Activated T-helper 17 cell treated with anti-CD3 and anti-CD28 coated beads, Interleukin-2, amount 50 U/mL, for 72 hours (primary cell): ENCODE measurements at regions not wholly inside any gene's neighbourhood (a gene's known extent, or its start where the extent isn't known, plus 50 kb on each side); places are given as distances from the start of the nearest gene placed in this dataset.
"Not testable (repeated sequence)": the region's sequence is repeated elsewhere in the genome, so short reads cannot be mapped to it uniquely, and the experiment has no call there.

ENCODE experiments used
- ATAC-seq: fragments of 150-1000 bp; cut with Tn5 transposase; replicated peaks from 2 replicates; pipeline ENCODE4 v1.10.0; 2021; ENCODE audit warnings: mild to moderate bottlenecking, moderate library complexity
- H3K27ac Mint-ChIP-seq: one replicate; pipeline ENCODE4 v1.8.0; 2022; ENCODE audit warnings: mixed read lengths
- H3K27me3 Mint-ChIP-seq: one replicate; pipeline ENCODE4 v1.8.0; 2022; ENCODE audit warnings: mixed read lengths
- H3K36me3 Mint-ChIP-seq: one replicate; pipeline ENCODE4 v1.8.0; 2022; ENCODE audit warnings: low read depth, mild to moderate bottlenecking, mixed read lengths
- H3K4me1 Mint-ChIP-seq: one replicate; pipeline ENCODE4 v1.8.0; 2022; ENCODE audit warnings: mixed read lengths
- H3K4me3 Mint-ChIP-seq: one replicate; pipeline ENCODE4 v1.8.0; 2022; ENCODE audit warnings: mild to moderate bottlenecking, mixed read lengths
- H3K9me3 Mint-ChIP-seq: one replicate; pipeline ENCODE4 v1.8.0; 2022; ENCODE audit warnings: mixed read lengths

DNA sequence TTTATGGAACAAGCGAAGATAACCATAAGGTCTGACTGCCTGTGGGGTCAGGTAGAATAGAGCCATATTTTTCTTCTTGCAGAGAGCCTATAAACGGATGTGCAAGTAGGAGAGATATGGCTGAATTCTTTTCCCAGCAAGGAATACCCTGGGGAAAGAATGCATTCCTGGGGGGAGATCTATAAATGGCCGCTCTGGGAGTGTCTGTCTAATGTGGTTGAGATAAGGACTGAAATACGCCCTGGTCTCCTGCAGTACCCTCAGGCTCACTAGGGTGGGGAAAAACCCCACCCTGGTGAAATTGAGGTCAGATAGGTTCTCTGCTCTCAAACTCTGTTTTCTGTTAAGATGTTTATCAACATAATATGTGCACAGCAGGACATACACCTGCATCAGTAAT lies 209.0 kb downstream of the CPXCR1 start:
- H3K36me3 Mint-ChIP-seq, H3K27ac Mint-ChIP-seq, H3K9me3 Mint-ChIP-seq, H3K4me3 Mint-ChIP-seq, H3K27me3 Mint-ChIP-seq, H3K4me1 Mint-ChIP-seq, ATAC-seq: not testable (repeated sequence)

DNA sequence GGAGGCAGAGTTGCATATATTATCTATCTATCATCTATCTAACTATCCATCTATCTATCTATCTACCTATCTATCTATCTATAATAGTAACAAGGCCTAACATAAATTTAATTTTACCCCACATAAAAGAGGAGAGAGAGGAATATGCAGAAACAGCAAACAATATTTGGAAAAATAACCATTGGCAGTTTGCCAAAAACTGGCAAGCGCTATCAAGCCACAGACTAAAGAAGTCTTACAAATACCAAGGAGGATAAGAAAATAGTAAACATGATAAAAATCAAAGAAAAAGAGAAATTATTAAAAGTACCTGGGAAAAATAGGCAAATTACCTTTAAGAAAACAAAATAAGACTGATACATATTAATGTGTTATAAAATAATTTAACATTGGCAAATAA lies 230.8 kb downstream of the CPXCR1 start:
- ATAC-seq = no peak
- no peaks in the 10 kb centered on the region for H3K27me3 Mint-ChIP-seq
- H3K27ac Mint-ChIP-seq = no peak overlapping the region
- H3K9me3 Mint-ChIP-seq = no peaks in the 10 kb centered on the region
- no peaks in the 10 kb centered on the region for H3K36me3 Mint-ChIP-seq
- H3K4me1 Mint-ChIP-seq = no peaks in the 10 kb centered on the region
- no peak overlapping the region for H3K4me3 Mint-ChIP-seq

DNA sequence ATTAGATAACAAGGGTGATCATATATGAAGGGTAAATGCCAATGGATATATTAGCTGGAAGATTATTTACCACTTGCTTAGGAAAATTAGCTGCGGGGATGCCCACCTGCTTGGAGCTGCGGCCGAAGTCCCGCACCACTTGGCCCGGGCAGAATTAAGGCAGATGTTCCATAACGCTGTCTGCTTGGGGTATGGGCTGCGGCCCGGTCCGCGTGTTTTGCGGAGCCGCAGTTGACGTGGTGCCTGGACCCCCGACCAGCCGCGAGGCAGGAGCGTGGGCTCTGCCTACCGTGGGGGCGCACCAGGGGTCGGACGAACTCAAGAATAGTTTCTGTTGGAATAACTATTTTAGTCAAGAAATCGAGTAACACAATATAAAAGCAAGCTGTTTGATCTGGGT lies 235.2 kb downstream of the CPXCR1 start:
- H3K4me1 Mint-ChIP-seq = no peaks in the 10 kb centered on the region
- no peaks in the 10 kb centered on the region for H3K36me3 Mint-ChIP-seq
- no peak overlapping the region for H3K4me3 Mint-ChIP-seq
- no peak overlapping the region for H3K27ac Mint-ChIP-seq
- ATAC-seq = no peak
- H3K9me3 Mint-ChIP-seq = no peaks in the 10 kb centered on the region
- no peaks in the 10 kb centered on the region for H3K27me3 Mint-ChIP-seq

DNA sequence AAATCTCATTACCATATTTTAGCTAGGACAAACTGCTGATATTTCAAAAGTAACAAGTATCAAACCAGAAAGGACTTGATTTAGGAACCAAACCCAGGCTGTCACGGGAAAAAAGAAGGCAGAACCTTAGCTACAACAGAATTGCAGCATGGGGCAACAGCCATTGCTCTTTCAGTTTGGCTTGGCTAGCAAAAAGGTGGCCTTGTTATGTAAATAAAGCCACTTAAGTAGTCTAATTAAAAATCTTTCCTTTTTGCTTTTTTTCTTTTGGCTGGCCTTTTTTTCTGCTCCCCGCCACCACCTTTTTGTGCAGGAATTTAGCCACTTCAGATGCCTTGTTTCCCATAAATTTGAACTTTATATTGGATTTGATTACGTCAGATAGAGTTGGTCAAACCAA lies 235.9 kb downstream of the CPXCR1 start:
- H3K36me3 Mint-ChIP-seq = no peaks in the 10 kb centered on the region
- H3K27me3 Mint-ChIP-seq = no peaks in the 10 kb centered on the region
- no peak overlapping the region for H3K27ac Mint-ChIP-seq
- H3K4me1 Mint-ChIP-seq = no peaks in the 10 kb centered on the region
- H3K9me3 Mint-ChIP-seq = no peaks in the 10 kb centered on the region
- ATAC-seq = no peak
- H3K4me3 Mint-ChIP-seq = no peak overlapping the region

DNA sequence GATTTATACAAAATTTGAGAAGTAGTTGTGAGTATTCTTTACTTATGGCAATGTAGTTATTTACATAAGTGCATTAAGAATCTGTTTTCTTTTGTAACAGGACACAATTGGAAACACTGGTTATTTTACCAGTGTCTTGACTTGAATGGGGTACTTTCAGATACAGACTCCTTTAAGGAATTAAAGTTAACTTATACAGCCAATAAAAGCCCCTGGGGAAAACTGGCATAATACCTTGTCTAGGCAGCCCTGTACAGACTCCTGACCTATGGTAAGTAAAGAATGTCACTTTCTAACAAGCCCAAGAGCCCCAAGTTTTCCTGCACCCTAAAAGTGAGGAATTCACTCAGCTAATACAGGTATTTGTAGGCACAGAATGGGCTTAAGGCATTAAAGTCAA lies 241.8 kb downstream of the CPXCR1 start:
- no peak overlapping the region for H3K4me3 Mint-ChIP-seq
- no peak overlapping the region for H3K27ac Mint-ChIP-seq
- no peaks in the 10 kb centered on the region for H3K4me1 Mint-ChIP-seq
- no peaks in the 10 kb centered on the region for H3K9me3 Mint-ChIP-seq
- no peak for ATAC-seq
- no peaks in the 10 kb centered on the region for H3K36me3 Mint-ChIP-seq
- H3K27me3 Mint-ChIP-seq = no peaks in the 10 kb centered on the region

DNA sequence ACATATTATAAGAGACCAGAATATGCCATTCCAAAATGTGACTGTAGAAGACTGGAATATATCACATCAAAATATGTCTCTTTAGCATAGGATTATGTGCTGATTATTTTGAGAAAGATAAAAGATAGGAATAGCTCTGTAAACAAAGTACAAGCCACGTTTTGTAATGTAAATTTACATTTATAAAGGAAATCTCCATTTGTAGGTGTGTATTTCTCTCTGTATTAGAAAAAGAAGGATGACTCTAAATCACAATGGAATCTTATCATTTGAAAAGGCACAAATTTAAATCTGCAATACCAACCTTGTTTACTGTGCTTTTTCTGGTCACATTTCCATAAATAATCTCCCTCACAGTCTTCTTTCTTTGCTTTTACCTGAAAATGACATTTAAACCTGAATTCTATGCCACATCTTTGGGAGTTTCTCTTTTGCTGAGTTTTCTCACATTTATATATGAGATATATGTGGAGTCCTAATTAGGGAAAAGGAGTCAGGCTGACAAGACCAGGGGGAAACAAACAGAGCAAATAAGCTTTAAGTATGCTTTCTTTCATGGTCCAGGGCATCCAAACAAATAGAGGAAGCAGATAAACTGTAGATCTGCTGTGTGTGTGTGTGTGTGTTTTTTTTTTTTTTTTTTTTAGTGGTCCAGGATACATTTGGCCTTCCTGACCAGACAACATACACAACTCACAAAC lies 244.0 kb downstream of the CPXCR1 start:
- no peak overlapping the region for H3K27ac Mint-ChIP-seq
- H3K9me3 Mint-ChIP-seq = no peaks in the 10 kb centered on the region
- no peaks in the 10 kb centered on the region for H3K36me3 Mint-ChIP-seq

DNA sequence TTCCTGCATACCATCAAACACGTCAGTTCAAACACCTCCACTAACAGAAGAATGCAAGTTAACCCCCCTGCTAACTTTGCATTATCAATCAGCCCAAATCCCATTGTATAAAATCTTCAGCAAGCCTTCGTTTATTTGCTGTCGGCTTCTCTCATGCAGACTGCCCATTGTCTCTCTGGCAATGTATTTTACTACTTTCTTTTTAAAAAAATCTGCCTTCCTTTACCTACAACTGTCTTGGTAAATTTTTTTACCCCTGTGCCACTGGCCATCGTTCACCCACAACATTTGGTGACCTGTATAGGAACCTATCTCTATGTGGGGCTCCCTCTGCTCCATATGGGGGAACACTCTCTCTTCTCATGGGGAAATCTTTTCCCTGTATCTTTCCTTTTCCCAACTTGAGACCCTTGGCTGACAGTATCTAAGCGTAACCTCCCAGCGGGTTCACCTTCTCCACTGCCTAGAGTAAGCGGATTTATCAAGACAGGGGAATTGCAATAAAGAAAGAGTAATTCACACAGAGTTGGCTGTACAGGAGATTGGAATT lies 244.6 kb downstream of the CPXCR1 start:
- Mint-ChIP-seq H3K4me1 (no peaks in the 10 kb centered on the region), H3K9me3 (no peaks in the 10 kb centered on the region), H3K4me3 (no peak overlapping the region), H3K27me3 (no peaks in the 10 kb centered on the region), H3K27ac (no peak overlapping the region), H3K36me3 (no peaks in the 10 kb centered on the region)
- no peak for ATAC-seq

More for the DNA sequence above, 244.0 kb downstream of the CPXCR1 start:
- no peak overlapping the region for H3K4me3 Mint-ChIP-seq
- no peaks in the 10 kb centered on the region for H3K27me3 Mint-ChIP-seq
- ATAC-seq = no peak
- H3K4me1 Mint-ChIP-seq = no peaks in the 10 kb centered on the region

DNA sequence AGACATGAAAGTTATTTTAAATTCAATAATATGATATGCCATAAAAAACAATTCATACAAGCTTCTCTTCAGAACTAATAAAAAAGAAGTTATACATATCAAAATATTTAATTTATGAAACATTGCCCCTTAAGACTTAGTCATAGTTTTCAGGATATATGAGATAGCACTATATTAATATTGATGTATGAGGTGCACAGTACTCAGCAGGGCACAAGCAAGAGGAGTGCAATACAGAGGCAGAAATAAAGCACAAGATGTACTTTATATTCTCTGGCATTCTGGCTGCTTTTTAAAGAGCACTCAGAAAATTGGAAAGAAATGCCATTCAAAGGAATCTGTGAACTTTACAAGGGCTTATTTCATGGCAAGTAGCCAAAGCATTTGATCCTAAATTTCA lies 274.9 kb downstream of the CPXCR1 start:
- H3K4me1 Mint-ChIP-seq = no peaks in the 10 kb centered on the region
- H3K27ac Mint-ChIP-seq = no peak overlapping the region
- no peaks in the 10 kb centered on the region for H3K36me3 Mint-ChIP-seq
- H3K27me3 Mint-ChIP-seq = no peaks in the 10 kb centered on the region
- no peak for ATAC-seq
- no peaks in the 10 kb centered on the region for H3K9me3 Mint-ChIP-seq
- no peak overlapping the region for H3K4me3 Mint-ChIP-seq

DNA sequence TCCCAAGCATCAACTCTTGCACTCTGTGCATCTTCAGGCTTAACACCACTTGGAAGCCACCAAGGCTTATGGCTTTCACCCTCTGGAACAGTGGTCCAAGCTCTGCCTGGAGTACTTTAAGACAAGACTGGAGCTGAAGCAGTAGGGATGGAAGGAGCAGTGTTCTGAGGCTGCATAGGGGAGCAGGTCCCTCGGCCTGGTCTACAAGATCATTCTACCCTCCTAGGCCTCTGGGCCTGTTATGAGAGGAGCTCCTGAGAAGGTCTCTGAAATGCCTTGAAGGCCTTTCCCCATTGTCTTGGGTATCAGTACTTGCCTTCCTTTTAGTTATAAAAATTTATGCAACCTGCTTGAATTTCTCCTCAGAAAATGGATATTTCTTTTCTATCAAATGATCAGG lies 286.7 kb downstream of the CPXCR1 start:
- no peak for ATAC-seq
- Mint-ChIP-seq H3K4me3 (no peak overlapping the region), H3K27ac (no peak overlapping the region), H3K36me3 (no peaks in the 10 kb centered on the region), H3K9me3 (no peaks in the 10 kb centered on the region), H3K4me1 (no peaks in the 10 kb centered on the region), H3K27me3 (no peaks in the 10 kb centered on the region)

DNA sequence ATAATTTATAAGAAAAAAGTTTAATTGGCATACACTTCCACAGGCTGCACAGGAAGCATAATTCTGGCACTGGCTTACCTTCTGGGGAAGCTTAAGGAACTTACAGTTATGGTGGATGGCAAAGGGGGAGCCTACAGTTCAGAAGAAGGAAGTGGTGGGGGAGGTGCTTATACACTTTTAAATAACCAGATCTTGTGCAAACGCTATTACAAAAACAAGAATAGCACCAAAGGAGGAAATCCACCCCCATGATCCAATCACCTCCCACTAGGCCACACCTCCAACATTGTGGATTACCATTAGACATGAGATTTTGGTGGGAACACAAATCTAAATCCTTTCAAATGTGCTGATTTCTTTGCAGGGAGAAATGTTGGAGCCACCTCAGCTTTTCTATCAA lies 287.7 kb downstream of the CPXCR1 start:
- no peaks in the 10 kb centered on the region for H3K27me3 Mint-ChIP-seq
- no peaks in the 10 kb centered on the region for H3K36me3 Mint-ChIP-seq
- no peak overlapping the region for H3K27ac Mint-ChIP-seq
- H3K4me1 Mint-ChIP-seq = no peaks in the 10 kb centered on the region
- no peak overlapping the region for H3K4me3 Mint-ChIP-seq
- no peaks in the 10 kb centered on the region for H3K9me3 Mint-ChIP-seq
- ATAC-seq = no peak

DNA sequence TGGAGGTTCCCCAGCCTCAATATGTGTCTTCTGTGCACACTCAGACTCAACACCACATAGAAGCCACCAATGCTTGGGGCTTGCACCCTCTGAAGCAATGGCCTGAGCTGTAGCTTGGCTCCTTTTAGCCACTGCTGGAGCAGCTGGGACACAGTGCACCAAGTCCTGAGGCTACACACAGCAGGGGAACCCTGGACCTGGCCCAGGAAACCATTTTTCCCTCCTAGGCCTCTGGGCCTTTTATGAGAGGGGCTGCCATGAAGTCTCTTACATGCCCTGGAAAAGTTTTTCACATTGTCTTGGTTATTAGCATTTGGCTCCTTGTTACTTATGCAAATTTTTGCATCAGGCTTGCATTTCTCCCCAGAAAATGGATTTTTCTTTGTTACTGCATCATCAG lies 306.2 kb downstream of the CPXCR1 start:
- Mint-ChIP-seq H3K27me3 (no peaks in the 10 kb centered on the region), H3K9me3 (peaks cover 4% of the 10 kb centered on the region), H3K36me3 (no peaks in the 10 kb centered on the region), H3K4me3 (no peak overlapping the region), H3K4me1 (no peaks in the 10 kb centered on the region), H3K27ac (no peak overlapping the region)
- no peak for ATAC-seq

DNA sequence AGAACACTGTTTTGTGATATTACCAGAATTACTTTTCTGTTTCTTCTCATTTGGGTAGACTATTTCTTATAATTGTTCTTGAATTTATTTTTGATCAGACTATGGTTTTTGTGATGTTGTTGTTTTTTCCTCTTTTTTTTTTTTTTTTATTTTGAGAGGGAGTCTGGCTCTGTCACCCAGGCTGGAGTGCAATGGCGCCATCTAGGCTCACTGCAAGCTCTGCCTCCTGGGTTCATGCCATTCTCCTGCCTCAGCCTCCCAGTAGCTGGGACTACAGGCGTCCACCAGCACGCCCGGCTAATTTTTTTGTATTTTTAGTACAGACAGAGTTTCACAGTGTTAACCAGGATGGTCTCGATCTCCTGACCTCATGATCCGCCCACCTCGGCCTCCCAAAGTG lies 352.6 kb downstream of the CPXCR1 start:
- H3K4me3 Mint-ChIP-seq, H3K36me3 Mint-ChIP-seq, H3K27me3 Mint-ChIP-seq, H3K9me3 Mint-ChIP-seq, ATAC-seq, H3K4me1 Mint-ChIP-seq, H3K27ac Mint-ChIP-seq: not testable (repeated sequence)

DNA sequence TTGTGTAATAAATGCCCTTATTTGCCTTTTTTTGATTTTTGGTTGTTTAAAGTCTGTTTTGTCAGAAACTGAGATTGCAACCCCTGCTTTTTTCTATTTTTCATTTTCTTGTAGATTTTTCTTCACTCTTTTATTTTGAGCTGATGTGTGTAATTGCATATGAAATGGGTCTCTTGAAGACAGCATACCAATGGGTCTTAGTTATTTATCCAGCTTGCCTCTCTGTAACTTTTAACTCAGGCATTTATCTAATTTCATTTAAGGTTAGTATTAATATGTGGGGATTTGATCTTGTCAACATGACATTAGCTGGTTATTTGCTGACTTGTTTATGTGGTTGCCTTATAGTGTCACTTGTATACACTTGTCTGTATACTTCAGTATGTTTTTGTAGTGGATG lies 378.0 kb downstream of the CPXCR1 start:
- Mint-ChIP-seq H3K27me3 (no peaks in the 10 kb centered on the region), H3K4me1 (no peaks in the 10 kb centered on the region), H3K9me3 (no peaks in the 10 kb centered on the region), H3K4me3 (no peak overlapping the region), H3K27ac (no peak overlapping the region), H3K36me3 (no peaks in the 10 kb centered on the region)
- no peak for ATAC-seq
